Thyroid gland (tissue), 4 donors: ENCODE measurements at regions not wholly inside any gene's neighbourhood (a gene's known extent, or its start where the extent isn't known, plus 50 kb on each side); places are given as distances from the start of the nearest gene placed in this dataset.

Experiments
- DNase-seq, 2 donors: peaks; one replicate each; pipeline ENCODE4 v3.0.0-alpha.2; 2019
- H3K27ac ChIP-seq, 3 donors: fragments of 200-600 bp; sonication (generic); 1 replicate in 2 of 3; 2 replicates in 1 of 3; pipeline ENCODE4 v1.5.1; 2016 to 2019; ENCODE audit warnings: mild to moderate bottlenecking in 1 of 3, moderate library complexity in 1 of 3
- H3K27me3 ChIP-seq: fragments of 200-600 bp; sonication (generic); one replicate; pipeline ENCODE4 v1.5.1; 2019
- H3K36me3 ChIP-seq, 2 donors: fragments of 200-600 bp; sonication (generic); one replicate each; pipeline ENCODE4 v1.5.1; 2016 to 2019
- H3K4me1 ChIP-seq, 2 donors: fragments of 200-600 bp; sonication (generic); one replicate each; pipeline ENCODE4 v1.5.1; 2017 to 2019
- H3K4me3 ChIP-seq, 3 donors: fragments of 200-600 bp; sonication (generic); replicated peaks in 1 of 3; 1 replicate in 2 of 3; 2 replicates in 1 of 3; pipeline ENCODE4 v1.5.1; 2016; ENCODE audit warnings: mild to moderate bottlenecking in 1 of 3
- H3K9me3 ChIP-seq: fragments of 200-600 bp; sonication (generic); one replicate; pipeline ENCODE4 v1.5.1; 2017
- POLR2A ChIP-seq, 2 donors: fragments of 450-650 bp; IDR thresholded peaks; one replicate each; pipeline ENCODE4 v1.6.1; 2017; ENCODE audit warnings: antibody characterized with exemption in 2 of 2, mild to moderate bottlenecking in 2 of 2, moderate library complexity in 1 of 2
- WGBS, 2 donors: methylation state at CpG; one replicate each; pipeline ENCODE4 v1.1.5; 2017; 5-methylcytosine and 5-hydroxymethylcytosine counted together
- intact Hi-C: fragments of 100-400 bp; cut with DNase I; formaldehyde crosslinking; loops from one replicate; pipeline ENCODE4 v1.15.1; 2023
- TF ChIP-seq, protein P1 (sequence below), 6 experiments: fragments of 200-600 bp in 3 of 6; fragments of 450-650 bp in 3 of 6; sonication (generic) in 3 of 6; IDR thresholded peaks; one replicate each; pipeline ENCODE4 v1.5.1; 2016 to 2019; ENCODE audit warnings: antibody characterized with exemption in 6 of 6, mild to moderate bottlenecking in 2 of 6, inconsistent platforms in 1 of 6, moderate library complexity in 1 of 6

- Histone ChIP-seq H3K27me3 (no peaks in the 10 kb centered on the region), H3K4me1 (no peaks in the 10 kb centered on the region), H3K4me3 (no peak overlapping the region), H3K27ac (no peak overlapping the region), H3K36me3 (no peaks in the 10 kb centered on the region), H3K9me3 (no peaks in the 10 kb centered on the region)
- 77 to 83% methylated on average over 3 of the region's 3 CpGs for WGBS, 2 donors
- no peak for DNase-seq
- TF ChIP-seq POLR2A (IDR thresholded peaks at IDR 0.05), result no peak
- TF ChIP-seq, protein P1, sequence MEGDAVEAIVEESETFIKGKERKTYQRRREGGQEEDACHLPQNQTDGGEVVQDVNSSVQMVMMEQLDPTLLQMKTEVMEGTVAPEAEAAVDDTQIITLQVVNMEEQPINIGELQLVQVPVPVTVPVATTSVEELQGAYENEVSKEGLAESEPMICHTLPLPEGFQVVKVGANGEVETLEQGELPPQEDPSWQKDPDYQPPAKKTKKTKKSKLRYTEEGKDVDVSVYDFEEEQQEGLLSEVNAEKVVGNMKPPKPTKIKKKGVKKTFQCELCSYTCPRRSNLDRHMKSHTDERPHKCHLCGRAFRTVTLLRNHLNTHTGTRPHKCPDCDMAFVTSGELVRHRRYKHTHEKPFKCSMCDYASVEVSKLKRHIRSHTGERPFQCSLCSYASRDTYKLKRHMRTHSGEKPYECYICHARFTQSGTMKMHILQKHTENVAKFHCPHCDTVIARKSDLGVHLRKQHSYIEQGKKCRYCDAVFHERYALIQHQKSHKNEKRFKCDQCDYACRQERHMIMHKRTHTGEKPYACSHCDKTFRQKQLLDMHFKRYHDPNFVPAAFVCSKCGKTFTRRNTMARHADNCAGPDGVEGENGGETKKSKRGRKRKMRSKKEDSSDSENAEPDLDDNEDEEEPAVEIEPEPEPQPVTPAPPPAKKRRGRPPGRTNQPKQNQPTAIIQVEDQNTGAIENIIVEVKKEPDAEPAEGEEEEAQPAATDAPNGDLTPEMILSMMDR (IDR thresholded peaks at IDR 0.05), result no peak
- intact Hi-C loops, result no loop called here
Measured at GRCh38 chr1:209213989-209214388, 369.5 kb upstream of the CAMK1G start.

DNA sequence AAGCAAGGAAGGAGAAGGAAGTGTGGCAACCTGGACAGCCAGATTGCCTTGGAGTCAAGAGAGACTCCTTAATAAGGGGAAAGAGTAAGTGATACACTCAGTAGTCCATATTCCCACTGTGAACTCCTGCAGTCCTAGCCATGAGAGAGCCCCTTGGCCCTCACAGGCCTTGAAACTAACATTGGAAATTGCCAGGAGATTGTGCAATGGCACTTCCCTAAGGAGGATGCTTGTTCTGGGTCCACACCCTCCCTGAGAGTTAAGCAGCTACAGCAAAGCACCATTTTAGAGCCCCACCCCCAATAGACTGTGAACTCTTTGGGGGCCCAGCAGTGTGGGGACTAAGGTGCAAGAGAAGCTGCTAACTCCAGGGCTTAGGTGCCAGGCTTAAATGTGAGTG, 367.7 kb upstream of the CAMK1G start:
- DNase-seq, result no peak
- intact Hi-C loops, result no loop called here
- Histone ChIP-seq H3K4me3 (no peak overlapping the region), H3K36me3 (no peaks in the 10 kb centered on the region), H3K27ac (no peak overlapping the region), H3K4me1 (no peaks in the 10 kb centered on the region), H3K9me3 (no peaks in the 10 kb centered on the region), H3K27me3 (no peaks in the 10 kb centered on the region)
- TF ChIP-seq, protein P1 (IDR thresholded peaks at IDR 0.05), result no peak
- no peak for TF ChIP-seq POLR2A (IDR thresholded peaks at IDR 0.05)

GRCh38 chr1:209218113-209218512, 365.4 kb upstream of the CAMK1G start:
- TF ChIP-seq, protein P1 (IDR thresholded peaks at IDR 0.05), result no peak
- no peak for TF ChIP-seq POLR2A (IDR thresholded peaks at IDR 0.05)
- Histone ChIP-seq H3K9me3 (no peaks in the 10 kb centered on the region), H3K4me1 (no peaks in the 10 kb centered on the region), H3K27me3 (no peaks in the 10 kb centered on the region), H3K36me3 (no peaks in the 10 kb centered on the region), H3K27ac (no peak overlapping the region), H3K4me3 (no peak overlapping the region)
- intact Hi-C loops, result no loop called here
- DNase-seq, result peak; percentile 40 to 53

DNA sequence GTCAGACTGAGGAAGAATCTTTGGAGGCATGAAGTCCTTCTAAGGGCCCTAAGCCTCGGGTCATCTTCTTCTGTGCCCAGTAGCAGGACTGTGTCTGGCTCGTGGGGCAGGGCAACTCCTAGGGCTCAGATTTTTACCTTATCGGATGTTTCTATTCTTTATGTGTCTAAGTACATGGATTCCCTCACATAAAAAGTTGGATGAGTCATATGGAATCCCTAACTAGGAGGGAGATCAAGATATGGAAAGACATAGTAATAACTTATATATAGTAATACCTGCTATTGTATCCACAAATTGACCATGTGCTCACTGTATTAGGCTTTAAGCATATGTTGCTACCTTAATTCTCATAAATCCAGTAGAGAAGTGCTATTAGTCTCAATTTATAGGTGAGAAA, 364.5 kb upstream of the CAMK1G start:
- intact Hi-C loops, result no loop called here
- Histone ChIP-seq H3K27me3 (no peaks in the 10 kb centered on the region), H3K36me3 (no peaks in the 10 kb centered on the region), H3K4me3 (no peak overlapping the region), H3K9me3 (no peaks in the 10 kb centered on the region), H3K4me1 (no peaks in the 10 kb centered on the region), H3K27ac (no peak overlapping the region)
- WGBS, 2 donors, result 83 to 90% methylated on average over 3 of the region's 3 CpGs
- no peak for DNase-seq
- TF ChIP-seq, protein P1 (IDR thresholded peaks at IDR 0.05), result no peak
- TF ChIP-seq POLR2A (IDR thresholded peaks at IDR 0.05), result no peak

DNA sequence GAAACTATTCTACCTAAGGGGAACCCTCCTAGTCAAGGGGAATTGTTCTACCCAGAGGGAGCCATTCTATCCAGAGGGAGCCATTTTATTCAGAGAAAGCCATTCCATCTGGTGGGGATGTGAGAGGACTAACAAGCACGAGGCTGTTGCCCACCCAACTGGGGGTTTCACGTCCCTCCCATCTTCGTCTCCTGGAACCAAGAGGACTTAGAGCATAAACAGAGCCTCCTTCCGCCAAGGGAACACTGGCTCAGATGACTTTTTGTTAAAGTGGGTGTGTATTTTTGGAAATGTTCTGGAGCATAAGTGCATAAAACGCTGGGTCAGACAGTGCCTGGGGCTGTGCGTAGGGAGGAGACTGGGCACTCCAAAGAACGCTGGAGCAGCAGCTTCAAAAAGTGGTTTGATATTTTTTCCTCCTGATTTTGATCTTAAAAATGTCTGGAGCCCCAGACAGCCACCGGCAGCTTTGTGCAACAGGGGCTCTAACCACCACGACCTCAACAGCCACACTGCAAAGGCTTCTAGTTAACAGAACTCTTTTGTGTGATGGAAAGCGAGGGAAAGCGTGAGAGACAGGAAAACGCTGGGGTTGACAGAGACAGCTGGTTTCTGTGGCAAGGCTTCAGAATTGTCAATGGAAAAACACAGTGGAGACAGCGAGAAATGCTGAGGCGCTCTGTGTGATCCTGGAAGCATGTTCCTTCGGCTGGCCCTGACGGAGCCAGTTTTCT, 363.6 kb upstream of the CAMK1G start:
- intact Hi-C loops, result no loop called here

More for the DNA sequence above, 363.6 kb upstream of the CAMK1G start:
- Histone ChIP-seq H3K9me3 (no peaks in the 10 kb centered on the region), H3K27me3 (no peaks in the 10 kb centered on the region), H3K4me1 (no peaks in the 10 kb centered on the region), H3K36me3 (no peaks in the 10 kb centered on the region), H3K27ac (no peak overlapping the region), H3K4me3 (no peak overlapping the region)
- no peak for DNase-seq
- 64 to 78% methylated on average over 16 of the region's 16 CpGs for WGBS, 2 donors
- TF ChIP-seq POLR2A (IDR thresholded peaks at IDR 0.05), result no peak
- TF ChIP-seq, protein P1 (IDR thresholded peaks at IDR 0.05), result no peak
